Testis (tissue), 2 donors: ENCODE measurements at regions not wholly inside any gene's neighbourhood (a gene's known extent, or its start where the extent isn't known, plus 50 kb on each side); places are given as distances from the start of the nearest gene placed in this dataset.

ENCODE experiments used
- CTCF ChIP-seq, 3 experiments: fragments of 450-650 bp in 2 of 3; fragments of 200-600 bp in 1 of 3; sonication (generic) in 1 of 3; IDR thresholded peaks; one replicate each; pipeline ENCODE4 v1.5.1; 2016 to 2019; ENCODE audit warnings: antibody characterized with exemption in 3 of 3, mild to moderate bottlenecking in 2 of 3, moderate library complexity in 1 of 3
- POLR2A ChIP-seq: fragments of 450-650 bp; IDR thresholded peaks from one replicate; pipeline ENCODE4 v1.6.1; 2017; ENCODE audit warnings: antibody characterized with exemption, mild to moderate bottlenecking, moderate library complexity

- TF ChIP-seq CTCF (IDR thresholded peaks at IDR 0.05): no peak
- TF ChIP-seq POLR2A: no peak
Observed at GRCh38 chr5:82832445-82832844, 244.7 kb downstream of the TMEM167A start.
